NB4 (cell line): ENCODE measurements at regions not wholly inside any gene's neighbourhood (a gene's known extent, or its start where the extent isn't known, plus 50 kb on each side); places are given as distances from the start of the nearest gene placed in this dataset.

Experiments
- MYC ChIP-seq: IDR thresholded peaks from 2 replicates; pipeline ENCODE4 v1.6.1; 2011; ENCODE audit warnings: low read depth, low read length
- POLR2A ChIP-seq: IDR thresholded peaks from 2 replicates; pipeline ENCODE4 v1.6.1; 2011; ENCODE audit warnings: mild to moderate bottlenecking; ENCODE audit not compliant: insufficient read length; ENCODE audit errors: extremely low read depth
- TF ChIP-seq, protein P1 (sequence below): IDR thresholded peaks from one replicate; pipeline ENCODE4 v1.5.1; 2012; ENCODE audit warnings: low read depth, low read length
- TF ChIP-seq, protein P2 (sequence below): IDR thresholded peaks from 2 replicates; pipeline ENCODE4 v1.6.1; 2011; ENCODE audit warnings: low read depth, low read length

DNA sequence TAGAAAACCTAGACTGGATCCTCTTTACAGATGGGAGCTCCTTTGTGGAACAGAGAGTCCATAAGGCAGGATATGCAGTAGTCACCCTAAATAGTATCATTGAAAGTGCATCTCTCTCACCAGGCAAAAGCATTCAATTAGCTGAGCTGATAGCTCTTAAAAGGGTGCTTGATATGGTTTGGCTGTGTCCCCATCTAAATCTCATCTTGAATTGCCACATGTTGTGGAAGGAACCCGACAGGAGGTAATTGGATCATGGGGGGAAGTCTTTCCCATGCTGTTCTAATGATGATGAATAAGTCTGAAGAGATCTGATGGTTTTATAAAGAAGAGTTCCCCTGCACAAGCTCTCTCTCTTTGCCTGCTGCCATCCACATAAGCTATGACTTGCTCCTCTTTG, 96.2 kb upstream of the RMP24 start:
- TF ChIP-seq MYC (no peak), POLR2A (no peak)
- TF ChIP-seq, protein P1, sequence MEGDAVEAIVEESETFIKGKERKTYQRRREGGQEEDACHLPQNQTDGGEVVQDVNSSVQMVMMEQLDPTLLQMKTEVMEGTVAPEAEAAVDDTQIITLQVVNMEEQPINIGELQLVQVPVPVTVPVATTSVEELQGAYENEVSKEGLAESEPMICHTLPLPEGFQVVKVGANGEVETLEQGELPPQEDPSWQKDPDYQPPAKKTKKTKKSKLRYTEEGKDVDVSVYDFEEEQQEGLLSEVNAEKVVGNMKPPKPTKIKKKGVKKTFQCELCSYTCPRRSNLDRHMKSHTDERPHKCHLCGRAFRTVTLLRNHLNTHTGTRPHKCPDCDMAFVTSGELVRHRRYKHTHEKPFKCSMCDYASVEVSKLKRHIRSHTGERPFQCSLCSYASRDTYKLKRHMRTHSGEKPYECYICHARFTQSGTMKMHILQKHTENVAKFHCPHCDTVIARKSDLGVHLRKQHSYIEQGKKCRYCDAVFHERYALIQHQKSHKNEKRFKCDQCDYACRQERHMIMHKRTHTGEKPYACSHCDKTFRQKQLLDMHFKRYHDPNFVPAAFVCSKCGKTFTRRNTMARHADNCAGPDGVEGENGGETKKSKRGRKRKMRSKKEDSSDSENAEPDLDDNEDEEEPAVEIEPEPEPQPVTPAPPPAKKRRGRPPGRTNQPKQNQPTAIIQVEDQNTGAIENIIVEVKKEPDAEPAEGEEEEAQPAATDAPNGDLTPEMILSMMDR: no peak
- TF ChIP-seq, protein P2, sequence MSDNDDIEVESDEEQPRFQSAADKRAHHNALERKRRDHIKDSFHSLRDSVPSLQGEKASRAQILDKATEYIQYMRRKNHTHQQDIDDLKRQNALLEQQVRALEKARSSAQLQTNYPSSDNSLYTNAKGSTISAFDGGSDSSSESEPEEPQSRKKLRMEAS: no peak
